ENCODE measurements at regions not wholly inside any gene's neighbourhood (a gene's known extent, or its start where the extent isn't known, plus 50 kb on each side); places are given as distances from the start of the nearest gene placed in this dataset.

- intact Hi-C loops (cut with micrococcal nuclease) = no loop called here
- ChIA-PET RAD21 (ENCODE audit: low non-redundant PET in 1 of 2, low total read pairs in 2 of 2, uncharacterized antibody in 2 of 2, unreplicated experiment in 2 of 2) (no interaction called here), CTCF (no interaction called here), POLR2A (no interaction called here)
- no peaks in the 10 kb centered on the region for H3K9me2 ChIP-seq (ENCODE audit: insufficient read depth)
- H3K4me1 ChIP-seq (ENCODE audit: control insufficient read depth in 1 of 2, insufficient read depth in 2 of 2, low read length in 2 of 2) = no peaks in the 10 kb centered on the region
- H4K20me1 ChIP-seq (ENCODE audit: insufficient read depth) = no peaks in the 10 kb centered on the region
- H3K79me2 ChIP-seq (ENCODE audit: insufficient read depth, low read length) = no peaks in the 10 kb centered on the region
- peaks cover 18% of the 10 kb centered on the region for H3K27me3 ChIP-seq (ENCODE audit: insufficient read depth, low read length)
- DNase-seq (ENCODE audit: low read depth, low spot score) = no peak
- no peak overlapping the region for H3K9ac ChIP-seq (ENCODE audit: low read length)
- H3K36me3 ChIP-seq (ENCODE audit: control insufficient read depth in 1 of 2, insufficient read depth in 2 of 2, low read length in 2 of 2) = no peaks in the 10 kb centered on the region
- no peaks in the 10 kb centered on the region for H3K9me3 ChIP-seq (ENCODE audit: control insufficient read depth in 1 of 2, insufficient read depth in 1 of 2, low read depth in 1 of 2, low read length in 2 of 2)
- no peak overlapping the region for H3K27ac ChIP-seq (ENCODE audit: low read depth, low read length)
- no peak overlapping the region for H2AFZ ChIP-seq (ENCODE audit: low read depth, low read length, poor library complexity, severe bottlenecking)
- BruUV-seq (replicated peaks) = no TSS peak
- H3K4me2 ChIP-seq (ENCODE audit: low read length) = no peak overlapping the region
- TF ChIP-seq EGR1 (IDR thresholded peaks at IDR 0.05; ENCODE audit: low read depth) (no peak), POLR2A (IDR thresholded peaks at IDR 0.05; ENCODE audit: borderline replicate concordance, extremely low read depth, insufficient read depth, insufficient read length) (no peak), ELF1 (IDR thresholded peaks at IDR 0.05; ENCODE audit: borderline replicate concordance, low read depth) (no peak), CEBPB (IDR thresholded peaks at IDR 0.05; ENCODE audit: low read depth) (no peak), POLR2AphosphoS5 (IDR thresholded peaks at IDR 0.05; ENCODE audit: low read depth, low read length) (no peak), TCF7L2 (IDR thresholded peaks at IDR 0.05; ENCODE audit: borderline replicate concordance, extremely low read depth, insufficient read depth, insufficient read length) (no peak), JUND (IDR thresholded peaks at IDR 0.05) (no peak), FOSL1 (IDR thresholded peaks at IDR 0.05; ENCODE audit: low read depth) (no peak), ZFX (IDR thresholded peaks at IDR 0.05) (no peak), SIN3A (IDR thresholded peaks at IDR 0.05; ENCODE audit: low read depth) (no peak), EZH2 (IDR thresholded peaks at IDR 0.05) (no peak), CBX3 (IDR thresholded peaks at IDR 0.05; ENCODE audit: low read depth) (no peak), YY1 (IDR thresholded peaks at IDR 0.05; ENCODE audit: extremely low read depth, insufficient replicate concordance, low read depth, low read length) (no peak), RAD21 (IDR thresholded peaks at IDR 0.05; ENCODE audit: low read depth) (no peak), EZH2phosphoT487 (IDR thresholded peaks at IDR 0.05; ENCODE audit: borderline replicate concordance) (no peak), SRF (IDR thresholded peaks at IDR 0.05; ENCODE audit: low read depth) (no peak), MAX (IDR thresholded peaks at IDR 0.05) (no peak), ATF3 (IDR thresholded peaks at IDR 0.05) (no peak), ZBTB33 (IDR thresholded peaks at IDR 0.05; ENCODE audit: extremely low read depth, insufficient replicate concordance, low read length) (no peak), CTCF (IDR thresholded peaks at IDR 0.05 in 2 of 3, conservative IDR thresholded peaks at IDR 0.05 in 1 of 3; ENCODE audit: borderline replicate concordance in 1 of 3, insufficient read depth in 1 of 3, low read depth in 2 of 3, low read length in 2 of 3) (no peak)
- H3K4me3 ChIP-seq (replicated peaks in 1 of 2; ENCODE audit: low read depth in 1 of 2, low read length in 2 of 2) = no peak overlapping the region
- ATAC-seq = no peak
Measured at GRCh38 chr2:204114295-204115136, 178.0 kb downstream of the ICOS start.
